ENCODE measurements at regions not wholly inside any gene's neighbourhood (a gene's known extent, or its start where the extent isn't known, plus 50 kb on each side); places are given as distances from the start of the nearest gene placed in this dataset.

GRCh38 chr9:79004032-79004431, 567.7 kb upstream of the TLE4 start:
- Mint-ChIP-seq H3K36me3 (no peaks in the 10 kb centered on the region), H3K4me3 (no peak overlapping the region), H3K4me1 (no peaks in the 10 kb centered on the region), H3K27me3 (peaks cover 0 to 3% of the 10 kb centered on the region in 2 donors), H3K27ac (no peak overlapping the region), H3K9me3 (peaks cover 0 to 5% (median 4%) of the 10 kb centered on the region in 5 donors)
- Histone ChIP-seq H3K4me3 (ENCODE audit: low read length) (no peak overlapping the region), H3K4me1 (ENCODE audit: insufficient read depth, low read length) (no peaks in the 10 kb centered on the region), H3K9me3 (ENCODE audit: low read length) (no peaks in the 10 kb centered on the region), H3K36me3 (ENCODE audit: insufficient read depth, low read length) (no peaks in the 10 kb centered on the region), H3K27ac (ENCODE audit: low read depth, low read length) (no peak overlapping the region), H3K27me3 (ENCODE audit: insufficient read depth, low read length, poor library complexity, severe bottlenecking) (no peaks in the 10 kb centered on the region)
- ChIA-PET CTCF (no interaction called here), POLR2A (no interaction called here)
- no peak for DNase-seq

- Histone ChIP-seq H3K9me3 (ENCODE audit: low read length) (no peaks in the 10 kb centered on the region), H3K4me1 (ENCODE audit: insufficient read depth, low read length) (no peaks in the 10 kb centered on the region), H3K27me3 (ENCODE audit: insufficient read depth, low read length, poor library complexity, severe bottlenecking) (no peaks in the 10 kb centered on the region), H3K27ac (ENCODE audit: low read depth, low read length) (no peak overlapping the region), H3K4me3 (ENCODE audit: low read length) (no peak overlapping the region), H3K36me3 (ENCODE audit: insufficient read depth, low read length) (no peaks in the 10 kb centered on the region)
- ChIA-PET POLR2A (no interaction called here), CTCF (no interaction called here)
- H3K27me3 Mint-ChIP-seq: peaks cover 0 to 3% of the 10 kb centered on the region in 2 donors
- no peak for DNase-seq
- no peaks in the 10 kb centered on the region for H3K4me1 Mint-ChIP-seq
- no peak overlapping the region for H3K4me3 Mint-ChIP-seq
- no peak overlapping the region for H3K27ac Mint-ChIP-seq
- peaks cover 0 to 6% (median 4%) of the 10 kb centered on the region in 5 donors for H3K9me3 Mint-ChIP-seq
- H3K36me3 Mint-ChIP-seq: no peaks in the 10 kb centered on the region
Measured at GRCh38 chr9:79006546-79006945, 565.2 kb upstream of the TLE4 start.

GRCh38 chr9:79007701-79008483, 563.9 kb upstream of the TLE4 start:
- Mint-ChIP-seq H3K4me1 (no peaks in the 10 kb centered on the region), H3K4me3 (no peak overlapping the region), H3K9me3 (peaks cover 0 to 7% (median 4%) of the 10 kb centered on the region in 5 donors), H3K27me3 (peaks cover 0 to 3% of the 10 kb centered on the region in 2 donors), H3K27ac (no peak overlapping the region), H3K36me3 (no peaks in the 10 kb centered on the region)
- Histone ChIP-seq H3K36me3 (ENCODE audit: insufficient read depth, low read length) (no peaks in the 10 kb centered on the region), H3K4me1 (ENCODE audit: insufficient read depth, low read length) (no peaks in the 10 kb centered on the region), H3K4me3 (ENCODE audit: low read length) (no peak overlapping the region), H3K27me3 (ENCODE audit: insufficient read depth, low read length, poor library complexity, severe bottlenecking) (no peaks in the 10 kb centered on the region), H3K27ac (ENCODE audit: low read depth, low read length) (no peak overlapping the region), H3K9me3 (ENCODE audit: low read length) (no peaks in the 10 kb centered on the region)
- CTCF ChIA-PET: no interaction called here
- no peak for DNase-seq
- POLR2A ChIA-PET: no interaction called here

- H3K27ac Mint-ChIP-seq: no peak overlapping the region
- no peaks in the 10 kb centered on the region for H3K4me1 ChIP-seq (ENCODE audit: insufficient read depth, low read length)
- CTCF ChIA-PET: no interaction called here
- no peak overlapping the region for H3K4me3 ChIP-seq (ENCODE audit: low read length)
- H3K36me3 ChIP-seq (ENCODE audit: insufficient read depth, low read length): no peaks in the 10 kb centered on the region
- H3K4me3 Mint-ChIP-seq: no peak overlapping the region
- no peaks in the 10 kb centered on the region for H3K36me3 Mint-ChIP-seq
- H3K9me3 ChIP-seq (ENCODE audit: low read length): no peaks in the 10 kb centered on the region
- H3K27me3 ChIP-seq (ENCODE audit: insufficient read depth, low read length, poor library complexity, severe bottlenecking): no peaks in the 10 kb centered on the region
- H3K4me1 Mint-ChIP-seq: no peaks in the 10 kb centered on the region
- peaks cover 0 to 6% (median 3%) of the 10 kb centered on the region in 5 donors for H3K9me3 Mint-ChIP-seq
- POLR2A ChIA-PET: no interaction called here
- H3K27me3 Mint-ChIP-seq: peaks cover 0 to 3% of the 10 kb centered on the region in 2 donors
- DNase-seq: no peak
- H3K27ac ChIP-seq (ENCODE audit: low read depth, low read length): no peak overlapping the region
Measured at GRCh38 chr9:79008916-79009315, 562.8 kb upstream of the TLE4 start.

- H3K36me3 Mint-ChIP-seq: no peaks in the 10 kb centered on the region
- H3K27ac Mint-ChIP-seq: no peak overlapping the region
- CTCF ChIA-PET: no interaction called here
Measured at GRCh38 chr9:79011461-79011860, 560.3 kb upstream of the TLE4 start.

GRCh38 chr9:79012561-79012960, 559.2 kb upstream of the TLE4 start:
- no peaks in the 10 kb centered on the region for H3K4me1 Mint-ChIP-seq
- POLR2A ChIA-PET: no interaction called here
- no peaks in the 10 kb centered on the region for H3K9me3 ChIP-seq (ENCODE audit: low read length)

More at GRCh38 chr9:79011461-79011860, 560.3 kb upstream of the TLE4 start:
- Histone ChIP-seq H3K4me3 (ENCODE audit: low read length) (no peak overlapping the region), H3K9me3 (ENCODE audit: low read length) (no peaks in the 10 kb centered on the region), H3K27me3 (ENCODE audit: insufficient read depth, low read length, poor library complexity, severe bottlenecking) (no peaks in the 10 kb centered on the region), H3K36me3 (ENCODE audit: insufficient read depth, low read length) (no peaks in the 10 kb centered on the region), H3K4me1 (ENCODE audit: insufficient read depth, low read length) (no peaks in the 10 kb centered on the region), H3K27ac (ENCODE audit: low read depth, low read length) (no peak overlapping the region)
- Mint-ChIP-seq H3K4me1 (no peaks in the 10 kb centered on the region), H3K4me3 (no peak overlapping the region), H3K9me3 (peaks cover 0 to 3% (median 0%) of the 10 kb centered on the region in 5 donors), H3K27me3 (peaks cover 0 to 3% of the 10 kb centered on the region in 2 donors)
- POLR2A ChIA-PET: no interaction called here
- no peak for DNase-seq

GRCh38 chr9:79013715-79014610, 557.8 kb upstream of the TLE4 start:
- H3K36me3 Mint-ChIP-seq: no peaks in the 10 kb centered on the region
- Histone ChIP-seq H3K27me3 (ENCODE audit: insufficient read depth, low read length, poor library complexity, severe bottlenecking) (no peaks in the 10 kb centered on the region), H3K27ac (ENCODE audit: low read depth, low read length) (no peak overlapping the region), H3K9me3 (ENCODE audit: low read length) (no peaks in the 10 kb centered on the region), H3K4me1 (ENCODE audit: insufficient read depth, low read length) (no peaks in the 10 kb centered on the region), H3K4me3 (ENCODE audit: low read length) (no peak overlapping the region), H3K36me3 (ENCODE audit: insufficient read depth, low read length) (no peaks in the 10 kb centered on the region)
- no peaks in the 10 kb centered on the region for H3K27me3 Mint-ChIP-seq
- no peak overlapping the region for H3K27ac Mint-ChIP-seq
- DNase-seq: no peak
- H3K9me3 Mint-ChIP-seq: peaks cover 0 to 3% (median under 1%) of the 10 kb centered on the region in 5 donors
- CTCF ChIA-PET: no interaction called here
- POLR2A ChIA-PET: no interaction called here
- H3K4me1 Mint-ChIP-seq: no peaks in the 10 kb centered on the region
- H3K4me3 Mint-ChIP-seq: no peak overlapping the region

More at GRCh38 chr9:79012561-79012960, 559.2 kb upstream of the TLE4 start:
- Mint-ChIP-seq H3K27me3 (peaks cover 0 to 3% of the 10 kb centered on the region in 2 donors), H3K9me3 (peaks cover 0 to 3% (median 0%) of the 10 kb centered on the region in 5 donors), H3K27ac (no peak overlapping the region), H3K36me3 (no peaks in the 10 kb centered on the region), H3K4me3 (no peak overlapping the region)
- Histone ChIP-seq H3K4me3 (ENCODE audit: low read length) (no peak overlapping the region), H3K36me3 (ENCODE audit: insufficient read depth, low read length) (no peaks in the 10 kb centered on the region), H3K27me3 (ENCODE audit: insufficient read depth, low read length, poor library complexity, severe bottlenecking) (no peaks in the 10 kb centered on the region), H3K27ac (ENCODE audit: low read depth, low read length) (no peak overlapping the region), H3K4me1 (ENCODE audit: insufficient read depth, low read length) (no peaks in the 10 kb centered on the region)
- CTCF ChIA-PET: no interaction called here
- no peak for DNase-seq

- H3K27ac ChIP-seq (ENCODE audit: low read depth, low read length): no peak overlapping the region
- POLR2A ChIA-PET: no interaction called here
- H3K4me1 ChIP-seq (ENCODE audit: insufficient read depth, low read length): no peaks in the 10 kb centered on the region
- Mint-ChIP-seq H3K27me3 (peaks cover 0 to 2% of the 10 kb centered on the region in 2 donors), H3K27ac (no peak overlapping the region), H3K4me1 (no peaks in the 10 kb centered on the region), H3K9me3 (peaks cover 0 to 3% (median 1%) of the 10 kb centered on the region in 5 donors), H3K4me3 (no peak overlapping the region), H3K36me3 (no peaks in the 10 kb centered on the region)
- no peak for DNase-seq
- H3K4me3 ChIP-seq (ENCODE audit: low read length): no peak overlapping the region
- H3K27me3 ChIP-seq (ENCODE audit: insufficient read depth, low read length, poor library complexity, severe bottlenecking): no peaks in the 10 kb centered on the region
- H3K9me3 ChIP-seq (ENCODE audit: low read length): no peaks in the 10 kb centered on the region
- H3K36me3 ChIP-seq (ENCODE audit: insufficient read depth, low read length): no peaks in the 10 kb centered on the region
- CTCF ChIA-PET: no interaction called here
Measured at GRCh38 chr9:79014929-79015699, 556.7 kb upstream of the TLE4 start.
